ENCODE measurements at regions not wholly inside any gene's neighbourhood (a gene's known extent, or its start where the extent isn't known, plus 50 kb on each side); places are given as distances from the start of the nearest gene placed in this dataset.

DNA sequence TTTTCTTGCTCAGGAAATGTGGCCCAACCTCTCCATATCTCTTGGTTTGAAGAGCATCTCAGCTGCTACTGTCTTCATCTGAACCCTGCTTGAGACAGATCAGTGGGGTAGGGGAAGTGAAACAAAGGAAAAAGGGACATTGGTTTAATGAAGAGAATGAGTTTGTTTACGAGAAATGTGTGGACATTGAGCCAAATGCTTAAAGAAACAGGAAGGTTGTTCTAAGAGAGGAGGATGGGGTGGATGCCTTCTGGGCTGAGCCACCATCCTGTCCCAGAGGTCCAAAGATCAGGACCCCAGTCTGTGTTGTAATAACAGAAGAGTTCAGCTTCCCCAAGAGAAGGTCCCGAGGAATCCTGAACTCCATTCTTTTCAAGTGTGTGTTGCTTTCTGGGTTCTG, 369.7 kb downstream of the INSC start:
- TF ChIP-seq POLR2AphosphoS5 (IDR thresholded peaks at IDR 0.05) (no peak), POLR2A (IDR thresholded peaks at IDR 0.05) (no peak)
- TF ChIP-seq, protein P1, sequence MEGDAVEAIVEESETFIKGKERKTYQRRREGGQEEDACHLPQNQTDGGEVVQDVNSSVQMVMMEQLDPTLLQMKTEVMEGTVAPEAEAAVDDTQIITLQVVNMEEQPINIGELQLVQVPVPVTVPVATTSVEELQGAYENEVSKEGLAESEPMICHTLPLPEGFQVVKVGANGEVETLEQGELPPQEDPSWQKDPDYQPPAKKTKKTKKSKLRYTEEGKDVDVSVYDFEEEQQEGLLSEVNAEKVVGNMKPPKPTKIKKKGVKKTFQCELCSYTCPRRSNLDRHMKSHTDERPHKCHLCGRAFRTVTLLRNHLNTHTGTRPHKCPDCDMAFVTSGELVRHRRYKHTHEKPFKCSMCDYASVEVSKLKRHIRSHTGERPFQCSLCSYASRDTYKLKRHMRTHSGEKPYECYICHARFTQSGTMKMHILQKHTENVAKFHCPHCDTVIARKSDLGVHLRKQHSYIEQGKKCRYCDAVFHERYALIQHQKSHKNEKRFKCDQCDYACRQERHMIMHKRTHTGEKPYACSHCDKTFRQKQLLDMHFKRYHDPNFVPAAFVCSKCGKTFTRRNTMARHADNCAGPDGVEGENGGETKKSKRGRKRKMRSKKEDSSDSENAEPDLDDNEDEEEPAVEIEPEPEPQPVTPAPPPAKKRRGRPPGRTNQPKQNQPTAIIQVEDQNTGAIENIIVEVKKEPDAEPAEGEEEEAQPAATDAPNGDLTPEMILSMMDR (IDR thresholded peaks at IDR 0.05 in 8 of 11, conservative IDR thresholded peaks at IDR 0.05 in 3 of 11), result no peak
